ENCODE measurements at regions not wholly inside any gene's neighbourhood (a gene's known extent, or its start where the extent isn't known, plus 50 kb on each side); places are given as distances from the start of the nearest gene placed in this dataset.

DNA sequence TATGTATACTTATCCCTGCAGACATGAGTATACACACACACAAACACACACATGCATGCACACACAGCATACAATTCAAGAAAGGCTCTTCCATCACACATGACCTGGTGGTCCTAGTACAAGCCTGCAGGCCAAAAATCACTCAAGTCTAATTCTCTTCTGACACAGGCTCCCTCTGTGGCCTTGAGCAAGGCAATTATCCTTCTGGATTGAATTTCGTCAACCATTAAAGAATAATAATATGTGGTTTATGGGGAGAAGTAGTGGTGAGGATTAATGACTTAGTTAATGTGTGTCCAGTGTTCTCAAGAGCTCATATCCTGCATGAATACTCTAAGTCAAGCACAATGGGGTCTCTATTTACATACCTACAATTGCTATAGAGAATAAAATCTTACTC, 161.8 kb upstream of the KIAA1217 start:
- no peak for DNase-seq
- H2BK5ac ChIP-seq (ENCODE audit: low read depth, low read length, poor library complexity, severe bottlenecking), result no peak overlapping the region
- WGBS, result 83% methylated on average over 1 of the region's 1 CpG
- H2BK120ac ChIP-seq (ENCODE audit: low read depth, low read length), result no peak overlapping the region
- no peak overlapping the region for H3K4ac ChIP-seq (ENCODE audit: low read depth in 1 of 2, low read length in 2 of 2)
- H3K14ac ChIP-seq (ENCODE audit: low read length in 2 of 2), result no peak overlapping the region
- no peak overlapping the region for H4K8ac ChIP-seq (ENCODE audit: low read length)
- no peak overlapping the region for H3K4me3 ChIP-seq (ENCODE audit: insufficient read depth in 1 of 2, low read depth in 1 of 2, low read length in 2 of 2)
- no peak overlapping the region for H3K27ac ChIP-seq (ENCODE audit: low read length, poor library complexity, severe bottlenecking)
- no peak overlapping the region for H3K23ac ChIP-seq (ENCODE audit: low read length in 2 of 2)
- H3K9ac ChIP-seq (ENCODE audit: low read length), result no peak overlapping the region
- H3K18ac ChIP-seq (ENCODE audit: low read depth in 1 of 2, low read length in 2 of 2), result no peak overlapping the region
- H3K27me3 ChIP-seq (ENCODE audit: control insufficient read depth in 1 of 2, insufficient read depth in 1 of 2, low read length in 2 of 2), result no peaks in the 10 kb centered on the region
- no peak overlapping the region for H2BK15ac ChIP-seq (ENCODE audit: low read depth, poor library complexity, severe bottlenecking)
- no peaks in the 10 kb centered on the region for H3K36me3 ChIP-seq (ENCODE audit: control insufficient read depth in 1 of 2, insufficient read depth in 2 of 2, low read depth in 1 of 2, low read length in 2 of 2)
- H3K4me1 ChIP-seq (ENCODE audit: control insufficient read depth, insufficient read depth, low read depth, low read length), result no peaks in the 10 kb centered on the region
- H4K91ac ChIP-seq (ENCODE audit: low read length), result no peak overlapping the region
- no peak overlapping the region for H2AFZ ChIP-seq (ENCODE audit: low read depth, low read length)
- no peak overlapping the region for H2BK12ac ChIP-seq (ENCODE audit: low read length in 2 of 2)
- peaks cover 6% of the 10 kb centered on the region for H3K9me3 ChIP-seq (ENCODE audit: control insufficient read depth, low read length)
- no peaks in the 10 kb centered on the region for H3K79me1 ChIP-seq (replicated peaks; ENCODE audit: low read length, poor library complexity, severe bottlenecking)
- no peak overlapping the region for H2AK5ac ChIP-seq (ENCODE audit: low read length, severe bottlenecking)
- H3K4me2 ChIP-seq (ENCODE audit: low read length, poor library complexity, severe bottlenecking), result no peak overlapping the region

DNA sequence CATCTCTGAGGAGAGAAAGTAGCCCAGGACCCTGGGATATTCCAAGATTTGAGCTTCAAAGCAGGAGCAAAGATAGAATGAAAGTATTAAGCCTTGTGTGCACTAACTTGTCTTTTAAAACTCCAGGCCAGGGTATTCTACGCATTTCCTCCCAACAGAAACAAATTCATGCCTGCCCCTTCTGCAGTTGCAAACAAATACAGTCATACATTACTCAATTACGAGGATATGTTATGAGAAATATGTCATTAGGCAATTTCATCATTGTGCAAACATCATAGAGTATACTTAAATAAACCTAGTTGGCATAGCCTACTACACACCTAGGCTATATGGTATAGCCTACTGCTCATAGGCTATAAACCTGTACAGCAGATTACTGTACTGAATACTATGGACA, 154.5 kb upstream of the KIAA1217 start:
- Histone ChIP-seq H3K18ac (ENCODE audit: low read depth in 1 of 2, low read length in 2 of 2) (no peak overlapping the region), H3K4ac (ENCODE audit: low read depth in 1 of 2, low read length in 2 of 2) (no peak overlapping the region), H2BK15ac (ENCODE audit: low read depth, poor library complexity, severe bottlenecking) (no peak overlapping the region), H2BK12ac (ENCODE audit: low read length in 2 of 2) (no peak overlapping the region), H3K36me3 (ENCODE audit: control insufficient read depth in 1 of 2, insufficient read depth in 2 of 2, low read depth in 1 of 2, low read length in 2 of 2) (no peaks in the 10 kb centered on the region), H3K9me3 (ENCODE audit: control insufficient read depth, low read length) (peaks cover 6% of the 10 kb centered on the region), H2AK5ac (ENCODE audit: low read length, severe bottlenecking) (no peak overlapping the region), H3K79me1 (replicated peaks; ENCODE audit: low read length, poor library complexity, severe bottlenecking) (no peaks in the 10 kb centered on the region), H3K23ac (ENCODE audit: low read length in 2 of 2) (no peak overlapping the region), H3K4me3 (ENCODE audit: insufficient read depth in 1 of 2, low read depth in 1 of 2, low read length in 2 of 2) (no peak overlapping the region), H4K91ac (ENCODE audit: low read length) (no peak overlapping the region), H3K27ac (ENCODE audit: low read length, poor library complexity, severe bottlenecking) (no peak overlapping the region), H4K8ac (ENCODE audit: low read length) (no peak overlapping the region), H2BK120ac (ENCODE audit: low read depth, low read length) (no peak overlapping the region), H3K27me3 (ENCODE audit: control insufficient read depth in 1 of 2, insufficient read depth in 1 of 2, low read length in 2 of 2) (no peaks in the 10 kb centered on the region), H3K14ac (ENCODE audit: low read length in 2 of 2) (no peak overlapping the region), H3K9ac (ENCODE audit: low read length) (no peak overlapping the region), H3K4me2 (ENCODE audit: low read length, poor library complexity, severe bottlenecking) (no peak overlapping the region), H3K4me1 (ENCODE audit: control insufficient read depth, insufficient read depth, low read depth, low read length) (no peaks in the 10 kb centered on the region), H2AFZ (ENCODE audit: low read depth, low read length) (no peak overlapping the region), H2BK5ac (ENCODE audit: low read depth, low read length, poor library complexity, severe bottlenecking) (no peak overlapping the region)
- WGBS, result no CpG with 5 or more reads among the region's 2 CpGs
- DNase-seq, result no peak

DNA sequence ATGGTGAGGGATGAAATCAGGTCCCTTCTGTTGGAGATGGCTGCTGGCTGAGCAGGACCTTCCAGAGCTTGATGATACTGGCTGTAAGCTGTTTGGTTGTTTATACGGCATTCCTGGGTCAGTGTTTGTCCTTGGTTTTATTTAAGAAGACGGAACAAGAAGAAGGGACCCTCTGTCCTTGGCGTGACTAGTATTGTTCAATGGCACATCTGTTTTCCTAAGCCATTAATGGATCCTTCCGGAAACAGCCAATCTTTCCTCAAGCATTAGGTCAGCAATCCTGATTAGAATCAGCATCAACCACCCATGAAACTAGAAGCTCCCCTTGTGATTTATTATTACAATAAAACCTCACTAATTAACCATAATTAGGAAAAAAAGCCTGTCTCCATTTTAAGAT, 128.7 kb upstream of the KIAA1217 start:
- Histone ChIP-seq H3K27ac (ENCODE audit: low read length, poor library complexity, severe bottlenecking) (no peak overlapping the region), H3K27me3 (ENCODE audit: control insufficient read depth in 1 of 2, insufficient read depth in 1 of 2, low read length in 2 of 2) (no peaks in the 10 kb centered on the region), H4K91ac (ENCODE audit: low read length) (no peak overlapping the region), H2BK12ac (ENCODE audit: low read length in 2 of 2) (no peak overlapping the region), H3K36me3 (ENCODE audit: control insufficient read depth in 1 of 2, insufficient read depth in 2 of 2, low read depth in 1 of 2, low read length in 2 of 2) (no peaks in the 10 kb centered on the region), H3K14ac (ENCODE audit: low read length in 2 of 2) (no peak overlapping the region), H3K9me3 (ENCODE audit: control insufficient read depth, low read length) (no peaks in the 10 kb centered on the region), H3K4me2 (ENCODE audit: low read length, poor library complexity, severe bottlenecking) (no peak overlapping the region), H3K23ac (ENCODE audit: low read length in 2 of 2) (no peak overlapping the region), H3K4me3 (ENCODE audit: insufficient read depth in 1 of 2, low read depth in 1 of 2, low read length in 2 of 2) (no peak overlapping the region), H2BK120ac (ENCODE audit: low read depth, low read length) (no peak overlapping the region), H2AFZ (ENCODE audit: low read depth, low read length) (no peak overlapping the region), H2BK5ac (ENCODE audit: low read depth, low read length, poor library complexity, severe bottlenecking) (no peak overlapping the region), H3K9ac (ENCODE audit: low read length) (no peak overlapping the region), H3K18ac (ENCODE audit: low read depth in 1 of 2, low read length in 2 of 2) (no peak overlapping the region), H2BK15ac (ENCODE audit: low read depth, poor library complexity, severe bottlenecking) (no peak overlapping the region), H4K8ac (ENCODE audit: low read length) (no peak overlapping the region), H2AK5ac (ENCODE audit: low read length, severe bottlenecking) (no peak overlapping the region), H3K79me1 (replicated peaks; ENCODE audit: low read length, poor library complexity, severe bottlenecking) (no peaks in the 10 kb centered on the region), H3K4ac (ENCODE audit: low read depth in 1 of 2, low read length in 2 of 2) (no peak overlapping the region), H3K4me1 (ENCODE audit: control insufficient read depth, insufficient read depth, low read depth, low read length) (no peaks in the 10 kb centered on the region)
- DNase-seq, result no peak
- 88% methylated on average over 4 of the region's 4 CpGs for WGBS

DNA sequence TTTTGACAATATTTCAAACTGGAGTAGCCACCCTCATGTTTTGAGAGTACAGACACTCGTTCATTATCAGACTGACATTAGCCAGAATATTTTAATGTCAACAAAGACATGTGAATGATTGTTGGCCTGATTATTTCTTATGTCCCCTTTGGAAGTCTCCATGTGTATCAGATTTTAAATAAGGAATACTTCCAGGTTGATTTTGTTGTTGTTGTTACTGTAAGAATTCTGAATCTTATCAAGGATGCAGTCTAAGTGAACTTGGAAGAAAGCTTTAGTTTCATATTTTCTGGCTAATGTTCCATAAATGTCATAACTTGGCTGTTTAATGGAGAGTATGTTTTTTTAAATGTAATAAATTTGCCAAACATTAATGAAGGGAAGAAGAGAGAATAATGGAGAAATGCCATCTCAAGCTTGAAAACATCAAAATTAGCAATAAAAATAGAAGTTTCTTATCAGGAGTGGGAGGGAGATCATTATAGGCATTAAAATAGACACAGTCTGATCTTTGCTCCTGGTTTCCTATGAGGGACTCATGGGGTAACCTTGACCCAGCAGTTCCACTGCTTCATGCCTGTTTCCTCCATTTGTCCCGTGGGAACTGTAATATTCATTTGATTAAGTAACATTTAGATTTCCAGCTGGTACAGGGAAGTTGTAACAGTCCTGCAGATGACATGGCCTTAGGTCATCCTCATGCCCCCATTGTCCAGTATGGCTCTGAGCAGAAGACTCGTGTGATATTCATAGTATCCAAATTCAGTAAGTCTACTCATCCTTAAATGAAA, 122.4 kb upstream of the KIAA1217 start:
- Histone ChIP-seq H3K23ac (ENCODE audit: low read length in 2 of 2) (no peak overlapping the region), H4K91ac (ENCODE audit: low read length) (no peak overlapping the region), H3K4me3 (ENCODE audit: insufficient read depth in 1 of 2, low read depth in 1 of 2, low read length in 2 of 2) (no peak overlapping the region), H2BK120ac (ENCODE audit: low read depth, low read length) (no peak overlapping the region), H3K18ac (ENCODE audit: low read depth in 1 of 2, low read length in 2 of 2) (no peak overlapping the region), H3K14ac (ENCODE audit: low read length in 2 of 2) (no peak overlapping the region), H4K8ac (ENCODE audit: low read length) (no peak overlapping the region), H2AFZ (ENCODE audit: low read depth, low read length) (no peak overlapping the region), H3K27me3 (ENCODE audit: control insufficient read depth in 1 of 2, insufficient read depth in 1 of 2, low read length in 2 of 2) (no peaks in the 10 kb centered on the region), H3K9me3 (ENCODE audit: control insufficient read depth, low read length) (no peaks in the 10 kb centered on the region), H3K4me2 (ENCODE audit: low read length, poor library complexity, severe bottlenecking) (no peak overlapping the region), H3K4me1 (ENCODE audit: control insufficient read depth, insufficient read depth, low read depth, low read length) (no peaks in the 10 kb centered on the region), H3K36me3 (ENCODE audit: control insufficient read depth in 1 of 2, insufficient read depth in 2 of 2, low read depth in 1 of 2, low read length in 2 of 2) (no peaks in the 10 kb centered on the region), H2AK5ac (ENCODE audit: low read length, severe bottlenecking) (no peak overlapping the region), H3K9ac (ENCODE audit: low read length) (no peak overlapping the region), H2BK5ac (ENCODE audit: low read depth, low read length, poor library complexity, severe bottlenecking) (no peak overlapping the region), H3K4ac (ENCODE audit: low read depth in 1 of 2, low read length in 2 of 2) (no peak overlapping the region), H3K79me1 (replicated peaks; ENCODE audit: low read length, poor library complexity, severe bottlenecking) (no peaks in the 10 kb centered on the region), H2BK12ac (ENCODE audit: low read length in 2 of 2) (no peak overlapping the region), H3K27ac (ENCODE audit: low read length, poor library complexity, severe bottlenecking) (no peak overlapping the region), H2BK15ac (ENCODE audit: low read depth, poor library complexity, severe bottlenecking) (no peak overlapping the region)
- 60% methylated on average over 1 of the region's 3 CpGs for WGBS
- DNase-seq, result no peak
